ENCODE measurements at regions not wholly inside any gene's neighbourhood (a gene's known extent, or its start where the extent isn't known, plus 50 kb on each side); places are given as distances from the start of the nearest gene placed in this dataset.

DNA sequence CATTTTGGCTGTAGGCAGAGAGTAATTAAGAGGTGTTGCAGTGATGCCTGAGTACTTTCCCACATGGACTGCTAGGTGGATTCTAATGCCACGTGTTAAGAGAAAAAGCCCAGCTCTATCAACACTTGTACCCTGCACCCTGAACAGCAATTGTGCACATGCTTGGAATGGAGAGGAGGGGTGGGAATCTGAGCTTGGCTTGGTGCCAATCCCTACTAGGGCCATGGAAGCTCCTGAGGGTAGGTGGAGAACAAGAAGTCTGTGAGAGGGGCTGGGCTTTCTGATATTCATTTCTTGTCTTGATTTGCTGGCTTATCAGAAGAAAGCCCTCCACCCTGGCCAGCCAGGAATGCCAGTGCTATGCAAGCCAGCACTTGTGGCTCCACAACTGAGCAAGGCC, 292.2 kb downstream of the KCNS3 start:
- Mint-ChIP-seq H3K4me1 (no peaks in the 10 kb centered on the region), H3K27ac (no peak overlapping the region; a peak in 1 of 7 replicates), H3K9me3 (no peaks in the 10 kb centered on the region), H3K4me3 (no peak overlapping the region), H3K27me3 (ENCODE audit: low read depth) (no peaks in the 10 kb centered on the region), H3K36me3 (ENCODE audit: insufficient read depth in 1 of 3, low read depth in 3 of 3) (no peaks in the 10 kb centered on the region; a peak in 1 of 7 replicates)
- DNase-seq, result no peak
- no peak overlapping the region for H3K9ac ChIP-seq (ENCODE audit: extremely low read depth, insufficient read length, low read length)
- no peak overlapping the region for H2AFZ ChIP-seq (ENCODE audit: low read length)
- no peak overlapping the region for H3K23ac ChIP-seq (ENCODE audit: insufficient read length, low read depth, low read length)
- H3K4me2 ChIP-seq (ENCODE audit: insufficient read depth, insufficient read length, low read length), result no peak overlapping the region
- no peaks in the 10 kb centered on the region for H3K23me2 ChIP-seq (ENCODE audit: insufficient read length, low read depth, low read length, poor library complexity, severe bottlenecking)
- TF ChIP-seq, protein P1, sequence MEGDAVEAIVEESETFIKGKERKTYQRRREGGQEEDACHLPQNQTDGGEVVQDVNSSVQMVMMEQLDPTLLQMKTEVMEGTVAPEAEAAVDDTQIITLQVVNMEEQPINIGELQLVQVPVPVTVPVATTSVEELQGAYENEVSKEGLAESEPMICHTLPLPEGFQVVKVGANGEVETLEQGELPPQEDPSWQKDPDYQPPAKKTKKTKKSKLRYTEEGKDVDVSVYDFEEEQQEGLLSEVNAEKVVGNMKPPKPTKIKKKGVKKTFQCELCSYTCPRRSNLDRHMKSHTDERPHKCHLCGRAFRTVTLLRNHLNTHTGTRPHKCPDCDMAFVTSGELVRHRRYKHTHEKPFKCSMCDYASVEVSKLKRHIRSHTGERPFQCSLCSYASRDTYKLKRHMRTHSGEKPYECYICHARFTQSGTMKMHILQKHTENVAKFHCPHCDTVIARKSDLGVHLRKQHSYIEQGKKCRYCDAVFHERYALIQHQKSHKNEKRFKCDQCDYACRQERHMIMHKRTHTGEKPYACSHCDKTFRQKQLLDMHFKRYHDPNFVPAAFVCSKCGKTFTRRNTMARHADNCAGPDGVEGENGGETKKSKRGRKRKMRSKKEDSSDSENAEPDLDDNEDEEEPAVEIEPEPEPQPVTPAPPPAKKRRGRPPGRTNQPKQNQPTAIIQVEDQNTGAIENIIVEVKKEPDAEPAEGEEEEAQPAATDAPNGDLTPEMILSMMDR (conservative IDR thresholded peaks at IDR 0.05), result no peak
- no peaks in the 10 kb centered on the region for H3K4me1 ChIP-seq (ENCODE audit: insufficient read depth, low read length)
- no peak overlapping the region for H2BK120ac ChIP-seq (ENCODE audit: low read depth, low read length, poor library complexity, severe bottlenecking)
- H3K56ac ChIP-seq (ENCODE audit: insufficient read length, low read depth, low read length), result no peak overlapping the region
- no peak overlapping the region for H4K8ac ChIP-seq (replicated peaks; ENCODE audit: insufficient read length, low read depth, low read length)
- WGBS (ENCODE audit: extremely low coverage, insufficient read length, low lambda C conversion rate), result no CpG with 5 or more reads among the region's 1 CpG
- no peak overlapping the region for H4K91ac ChIP-seq (ENCODE audit: insufficient read length, low read depth, low read length)
- H2AK5ac ChIP-seq (ENCODE audit: insufficient read length, low read length), result no peak overlapping the region
- no peaks in the 10 kb centered on the region for H4K20me1 ChIP-seq (ENCODE audit: control insufficient read depth, insufficient read depth, insufficient read length)
- H3K79me2 ChIP-seq (ENCODE audit: insufficient read depth, low read length), result no peaks in the 10 kb centered on the region
- no peak overlapping the region for H2BK20ac ChIP-seq (ENCODE audit: low read depth, low read length, poor library complexity, severe bottlenecking)
- H3K79me1 ChIP-seq (ENCODE audit: insufficient read depth, low read depth, low read length, poor library complexity, severe bottlenecking), result no peaks in the 10 kb centered on the region
- H3K27ac ChIP-seq (ENCODE audit: insufficient read length, low read depth, low read length), result no peak overlapping the region
- no peak overlapping the region for H3K14ac ChIP-seq (ENCODE audit: insufficient read depth, low read length)
- no peak overlapping the region for H3K18ac ChIP-seq (ENCODE audit: insufficient read length, low read depth, low read length)
- H2BK12ac ChIP-seq (ENCODE audit: insufficient read length, low read depth, low read length), result no peak overlapping the region
- no peak overlapping the region for H3K4ac ChIP-seq (ENCODE audit: low read depth, low read length)
- H2BK5ac ChIP-seq (ENCODE audit: insufficient read length, low read length), result no peak overlapping the region
- H3K9me3 ChIP-seq (ENCODE audit: control insufficient read depth, low read depth, low read length), result no peaks in the 10 kb centered on the region
- H3K27me3 ChIP-seq (ENCODE audit: insufficient read depth, low read length), result no peaks in the 10 kb centered on the region
- H3T11ph ChIP-seq (ENCODE audit: low read length), result no peak overlapping the region
- no peak overlapping the region for H4K5ac ChIP-seq (ENCODE audit: insufficient read length, low read depth, low read length)
- no peak overlapping the region for H2BK15ac ChIP-seq (ENCODE audit: low read depth, low read length)
